Amniotic epithelial cell (primary cell): ENCODE measurements at regions not wholly inside any gene's neighbourhood (a gene's known extent, or its start where the extent isn't known, plus 50 kb on each side); places are given as distances from the start of the nearest gene placed in this dataset.

Experiments
- DNase-seq: peaks from one replicate; pipeline ENCODE4 v3.0.0-alpha.2; 2010; ENCODE audit warnings: low read depth

DNA sequence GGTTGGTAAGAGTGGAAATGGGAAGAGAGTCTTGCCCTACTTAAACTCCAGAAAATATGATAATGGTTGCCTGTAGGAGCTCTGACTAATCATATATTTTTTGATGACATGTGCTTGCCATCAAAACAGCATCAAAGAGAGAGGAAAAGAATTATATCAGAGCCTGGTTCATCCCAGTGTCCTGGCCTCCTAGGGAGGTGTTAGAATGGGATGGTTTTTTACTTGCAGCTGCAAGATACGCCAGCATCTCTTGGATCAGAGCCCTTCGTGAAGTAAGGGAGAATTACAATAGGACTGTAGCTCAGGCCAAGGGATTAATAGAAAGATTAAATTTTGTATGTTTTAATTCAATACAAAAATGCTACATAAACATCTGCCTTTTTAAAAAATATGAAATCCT lies 177.6 kb upstream of the HDAC9 start:
- DNase-seq = peak; percentile 5

DNA sequence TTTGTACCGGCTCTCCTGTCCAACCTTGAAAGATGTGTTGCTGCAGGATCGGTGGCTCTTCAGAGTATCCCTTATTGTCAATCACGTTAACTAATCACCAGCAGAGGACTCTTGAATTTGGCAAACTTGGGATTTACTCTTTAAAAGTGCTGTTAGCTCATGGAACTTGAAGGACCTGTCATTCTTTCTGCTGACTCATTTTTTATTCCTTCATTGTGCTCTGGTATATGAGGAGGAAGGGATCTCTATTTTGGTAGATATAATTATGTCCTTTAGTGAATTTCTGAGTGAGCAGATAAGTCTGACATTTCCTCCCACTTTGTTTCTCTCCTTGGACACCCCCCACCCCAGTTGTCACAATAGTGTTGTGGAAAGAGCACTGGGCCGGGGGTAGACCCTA lies 175.1 kb upstream of the HDAC9 start:
- DNase-seq = no peak

DNA sequence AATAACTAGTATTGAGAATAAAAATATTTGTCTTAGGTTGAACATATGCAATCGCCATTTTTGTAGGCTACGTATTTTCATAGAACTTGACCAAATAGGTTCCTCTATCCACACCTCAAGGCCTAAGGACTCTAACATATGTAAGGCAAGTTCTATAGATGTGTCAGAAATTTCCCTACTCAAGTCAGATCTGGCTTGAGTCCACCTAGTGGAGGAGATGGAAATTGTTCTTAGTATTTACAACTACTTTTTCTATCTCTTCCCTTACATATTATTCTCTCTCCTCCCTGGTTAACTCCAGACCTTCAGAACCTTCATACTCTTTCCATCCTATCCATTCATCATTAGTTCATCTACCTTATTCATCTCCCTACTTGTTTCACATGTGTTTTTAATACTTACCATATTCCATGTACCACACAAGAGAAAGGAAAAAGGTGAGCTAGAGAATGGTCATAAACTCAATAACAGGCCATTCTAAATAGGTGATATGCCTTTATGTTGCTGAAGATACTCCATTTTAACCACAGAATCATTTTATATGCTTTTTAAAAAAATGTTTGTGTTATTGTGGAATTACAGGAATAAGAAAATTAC lies 174.5 kb upstream of the HDAC9 start:
- peak; percentile 60 for DNase-seq

DNA sequence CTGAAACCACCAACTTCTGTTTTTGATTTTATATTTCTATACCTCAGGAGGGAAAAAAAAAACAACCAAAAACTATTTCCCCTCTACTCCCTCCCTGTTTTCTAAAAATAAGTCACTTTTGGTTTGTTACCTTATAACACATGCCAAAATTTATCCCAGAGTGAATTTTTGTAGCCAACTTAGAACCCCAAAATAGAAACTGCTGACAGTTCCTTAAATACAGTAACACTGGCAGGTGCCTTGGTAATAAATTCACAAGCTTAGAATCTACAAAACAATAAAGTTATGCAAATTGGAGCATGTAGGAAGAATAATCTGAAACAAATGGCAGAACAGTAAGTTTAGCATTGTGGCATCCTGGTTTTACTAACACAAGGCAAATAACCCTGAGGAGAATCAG lies 165.0 kb upstream of the HDAC9 start:
- DNase-seq = no peak

DNA sequence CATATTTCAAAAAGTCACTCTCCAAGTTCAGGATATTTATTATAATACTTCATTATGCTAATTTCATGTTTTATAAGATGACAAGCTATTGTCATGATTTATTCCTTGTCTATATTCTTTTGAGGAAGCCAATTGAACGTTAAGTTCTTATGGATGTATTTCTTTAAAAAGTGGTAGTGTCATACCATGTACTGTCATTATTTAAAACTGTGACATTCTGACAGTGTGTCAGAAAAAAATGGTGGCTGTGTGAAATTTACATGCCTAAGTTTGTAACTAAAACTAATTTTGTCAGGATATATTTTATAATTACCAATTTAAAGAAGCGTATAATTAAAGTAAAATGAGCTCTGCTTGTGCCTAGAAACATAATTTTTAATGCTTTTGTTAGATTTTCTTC lies 158.9 kb upstream of the HDAC9 start:
- DNase-seq = no peak

DNA sequence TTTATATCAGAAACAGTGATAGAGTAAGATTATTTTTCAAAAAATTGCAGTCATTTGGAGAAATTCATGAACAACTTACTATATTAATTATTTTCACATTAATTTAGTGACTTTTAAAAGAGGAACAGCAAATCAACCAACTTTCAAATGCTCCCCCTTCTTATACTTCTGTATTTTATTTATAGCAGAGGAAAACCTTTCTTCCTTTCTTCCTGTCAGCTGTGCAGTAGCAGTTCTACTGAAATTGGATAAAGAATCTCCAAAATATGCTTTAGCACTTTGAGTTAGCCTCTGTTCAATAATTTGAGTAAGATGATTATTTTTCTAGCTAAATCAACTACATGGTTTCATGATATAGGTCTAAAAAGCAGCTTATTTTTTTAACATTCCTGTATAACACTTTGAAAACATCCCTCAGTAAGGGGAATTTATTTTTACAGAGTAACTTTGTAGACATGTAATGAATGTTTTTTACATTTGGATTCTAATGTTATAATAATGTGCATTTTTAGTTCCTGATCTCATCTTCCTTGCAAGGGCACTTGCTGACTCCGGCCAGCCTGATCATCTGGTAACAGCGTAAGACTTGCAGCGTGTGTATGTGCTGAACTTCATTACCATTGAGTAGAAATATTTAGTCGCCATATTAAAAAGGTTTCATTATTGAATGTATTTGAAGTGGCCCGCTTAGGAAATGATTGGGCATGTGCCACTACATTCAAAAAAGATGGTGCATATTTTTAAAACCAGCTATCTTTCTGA lies 158.3 kb upstream of the HDAC9 start:
- no peak for DNase-seq

DNA sequence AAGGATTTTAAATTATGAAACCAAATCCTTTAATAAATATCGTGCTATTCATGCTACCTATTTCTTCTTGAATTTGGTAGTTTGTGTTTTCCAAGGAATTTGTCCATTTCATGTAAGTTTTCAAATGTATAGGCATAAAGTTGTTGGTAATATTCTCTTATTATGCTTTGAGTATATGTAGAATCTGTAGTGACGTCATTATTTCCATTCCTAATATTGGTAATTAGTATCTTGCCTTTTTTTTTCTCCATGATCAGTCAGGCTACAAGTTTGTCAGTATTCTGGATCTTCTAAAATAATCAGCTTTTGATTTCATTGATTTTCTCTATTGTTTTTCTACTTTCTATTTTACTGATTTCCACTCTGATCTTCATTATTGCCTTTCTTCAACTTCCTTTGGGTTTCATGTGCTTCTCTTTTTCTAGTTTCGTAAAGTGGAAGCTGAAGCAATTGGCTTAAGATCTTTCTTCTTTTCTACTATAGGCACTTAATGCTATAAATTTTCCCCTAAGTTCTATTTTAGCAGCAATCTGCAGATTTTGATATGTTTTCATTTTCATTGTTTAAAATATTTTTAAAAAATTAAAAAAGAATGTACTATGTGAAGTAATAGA lies 156.5 kb upstream of the HDAC9 start:
- DNase-seq = no peak

DNA sequence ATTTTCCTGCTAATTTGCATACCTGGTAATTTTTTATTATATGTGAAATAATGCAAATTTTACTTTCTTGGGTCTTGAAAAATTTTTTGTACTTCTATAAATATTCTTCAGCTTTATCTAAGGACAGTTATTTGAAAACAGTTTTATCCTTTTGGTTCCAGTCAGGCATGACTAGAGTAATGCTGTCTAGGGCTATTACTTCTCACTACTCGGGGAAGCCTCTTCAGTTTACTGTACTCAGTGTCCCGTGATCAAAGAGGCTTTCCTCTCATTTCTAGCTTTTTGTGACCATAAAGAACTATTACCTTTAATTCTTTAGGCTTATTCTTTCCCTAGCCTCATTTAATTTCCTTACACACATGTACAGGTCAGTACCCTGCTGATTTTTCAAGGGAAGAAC lies 153.8 kb upstream of the HDAC9 start:
- DNase-seq = no peak

DNA sequence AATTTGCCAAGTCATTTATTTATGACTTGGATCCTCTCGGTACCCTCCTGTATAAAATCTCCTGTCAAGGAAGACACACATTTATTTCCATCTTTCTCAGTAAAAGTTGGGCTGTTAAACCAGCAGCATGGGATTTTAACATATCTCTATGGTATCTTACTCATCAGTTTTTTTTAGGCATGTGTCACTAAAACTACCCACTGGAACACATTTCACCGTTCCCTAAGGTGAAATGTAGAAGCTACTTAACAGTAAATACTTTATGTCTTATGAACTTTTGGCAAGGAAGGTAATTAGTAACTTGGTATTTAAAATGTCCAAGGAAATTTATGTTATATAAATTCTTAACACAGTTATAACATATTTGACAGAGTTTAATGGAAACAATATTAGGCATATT lies 152.5 kb upstream of the HDAC9 start:
- no peak for DNase-seq

DNA sequence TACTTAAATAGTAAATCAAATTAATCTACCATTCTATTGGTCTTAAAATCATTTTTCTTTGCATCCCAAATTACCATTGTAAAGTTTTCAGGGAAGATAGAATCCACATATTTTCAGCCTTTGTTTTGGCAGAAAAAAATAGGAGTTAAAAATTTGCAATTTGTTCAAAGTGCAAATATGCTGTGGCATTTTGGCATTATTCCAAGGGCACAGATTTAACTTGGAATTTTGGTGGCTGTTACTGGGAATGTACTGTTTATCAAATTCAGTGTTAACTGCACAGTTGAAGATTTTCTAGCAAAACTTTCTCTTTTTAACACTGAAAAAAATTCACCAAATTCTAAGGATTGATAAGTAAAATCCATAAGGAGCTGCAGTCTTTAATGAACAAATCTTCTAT lies 151.0 kb upstream of the HDAC9 start:
- DNase-seq = no peak

DNA sequence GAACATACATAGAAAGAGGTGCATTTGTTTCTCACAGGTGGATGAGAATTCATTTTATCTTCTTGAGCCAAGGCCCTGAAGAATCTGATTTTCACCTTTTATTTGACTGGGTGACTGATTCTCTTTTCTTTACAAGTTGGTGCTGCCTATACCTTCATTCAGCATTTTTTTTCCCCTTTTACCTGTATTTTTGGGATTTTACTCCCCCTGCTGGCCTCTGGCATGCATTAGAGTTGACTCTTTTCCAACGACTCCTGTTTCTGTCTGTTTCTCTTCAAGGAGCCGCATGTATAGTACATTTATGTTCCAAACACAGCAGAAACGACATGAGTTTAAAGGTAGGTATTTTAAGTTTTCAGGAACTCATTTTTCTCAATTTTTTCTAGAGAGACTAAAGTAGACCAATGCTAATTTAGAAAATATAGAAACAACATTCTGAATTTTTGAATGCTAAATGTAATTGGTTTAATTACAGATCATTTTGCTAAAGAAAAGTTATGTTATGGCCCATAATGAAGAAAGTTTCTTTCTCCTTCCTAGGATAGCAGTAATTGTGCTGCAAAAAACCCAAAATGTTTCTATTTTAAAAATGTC lies 149.8 kb upstream of the HDAC9 start:
- peak; percentile 47 for DNase-seq

DNA sequence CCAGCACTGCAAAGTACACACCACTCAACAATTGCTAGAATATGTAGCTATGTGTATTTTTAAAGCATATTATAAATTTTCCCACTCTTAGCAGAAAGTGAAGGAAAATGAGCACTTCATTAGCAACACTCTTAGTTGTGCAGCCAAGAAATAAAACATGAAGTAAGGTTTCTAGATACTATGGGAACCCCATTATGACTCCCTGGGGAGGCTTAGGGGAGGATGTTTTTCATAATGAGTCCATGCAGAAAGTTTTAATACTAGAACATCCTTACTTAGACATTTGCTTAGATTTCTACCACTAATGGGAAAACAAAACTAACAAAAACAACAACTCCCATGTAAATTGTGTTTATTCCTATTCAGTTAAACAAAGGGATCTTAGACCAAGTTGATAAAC lies 148.4 kb upstream of the HDAC9 start:
- DNase-seq = no peak

DNA sequence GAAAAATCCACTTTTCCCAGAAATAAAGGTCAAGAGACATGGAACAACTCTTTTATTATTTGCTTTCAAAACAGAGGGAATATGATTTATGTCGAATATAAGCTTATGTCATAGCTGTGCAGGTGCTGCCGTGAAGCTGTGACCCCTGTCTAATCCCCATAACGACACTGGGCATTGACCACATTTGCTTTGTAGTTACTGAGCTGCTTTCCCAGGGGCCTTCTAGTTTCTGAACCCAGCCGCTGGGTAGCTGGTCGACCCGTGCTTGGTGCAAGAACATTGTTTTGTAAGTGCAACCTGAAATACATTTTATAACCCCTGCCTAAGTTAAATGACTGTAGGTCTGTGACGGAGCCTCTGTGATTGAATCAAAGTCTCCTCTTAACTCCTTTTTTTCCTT lies 144.9 kb upstream of the HDAC9 start:
- DNase-seq = no peak

DNA sequence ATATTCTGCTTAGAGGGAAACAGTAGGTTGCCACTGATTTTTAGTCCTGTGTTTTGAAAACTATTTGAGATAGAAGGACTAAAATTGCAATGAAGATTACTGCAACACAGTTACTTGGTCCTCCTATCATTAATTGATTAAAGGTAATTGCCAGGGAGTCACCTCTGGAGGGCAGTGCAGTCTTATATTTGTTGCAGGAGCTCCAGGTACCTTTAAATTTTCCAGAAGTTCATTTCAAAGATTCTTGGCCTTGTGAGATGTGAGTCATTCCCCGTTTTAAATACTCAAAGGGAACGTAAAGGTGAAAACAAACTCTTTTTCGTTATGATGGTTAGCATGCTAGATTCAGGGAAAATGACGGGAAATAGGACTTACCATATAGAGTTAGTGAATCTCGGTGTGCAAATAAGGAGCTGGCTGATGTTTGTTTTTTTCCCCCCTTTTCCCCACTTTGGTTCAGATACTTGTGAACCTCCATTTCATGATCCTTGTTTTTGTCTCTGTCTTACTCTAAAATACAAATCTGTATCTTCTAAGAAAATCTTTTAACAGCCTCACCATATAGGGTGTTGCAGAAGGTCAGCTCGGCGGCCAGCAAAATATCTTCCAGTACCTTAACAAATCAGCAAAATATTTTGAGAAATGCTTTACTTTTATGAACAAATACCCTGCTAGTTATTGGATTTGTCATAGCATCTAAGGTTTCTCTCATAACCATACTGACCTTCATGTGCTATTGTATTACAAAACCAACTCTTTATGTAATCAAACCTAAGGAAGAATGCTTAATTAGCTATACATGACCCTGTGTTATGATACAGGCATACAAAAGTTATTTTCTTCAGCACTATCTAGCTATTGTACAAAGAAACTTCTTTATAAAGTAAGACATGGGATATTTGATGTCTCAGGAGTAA lies 143.0 kb upstream of the HDAC9 start:
- peak; percentile 66 for DNase-seq

DNA sequence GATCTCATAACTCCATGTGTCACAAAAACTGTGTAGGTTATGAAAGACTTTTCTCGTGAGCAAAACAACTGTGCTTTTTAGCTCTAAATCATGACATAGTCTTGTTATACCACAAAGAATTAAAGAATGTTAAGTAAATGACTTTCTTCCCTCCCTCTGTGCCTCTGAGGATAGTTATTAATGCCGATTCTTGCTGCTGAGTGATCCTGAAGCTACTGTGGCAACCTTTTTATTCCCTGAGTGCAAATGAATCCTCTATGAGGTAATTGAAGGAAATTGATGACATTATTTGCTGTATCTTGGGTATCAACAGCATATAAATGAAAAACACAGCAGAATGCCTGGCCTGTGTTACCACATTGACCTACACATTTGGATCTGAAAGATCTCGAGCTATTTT lies 142.2 kb upstream of the HDAC9 start:
- no peak for DNase-seq

DNA sequence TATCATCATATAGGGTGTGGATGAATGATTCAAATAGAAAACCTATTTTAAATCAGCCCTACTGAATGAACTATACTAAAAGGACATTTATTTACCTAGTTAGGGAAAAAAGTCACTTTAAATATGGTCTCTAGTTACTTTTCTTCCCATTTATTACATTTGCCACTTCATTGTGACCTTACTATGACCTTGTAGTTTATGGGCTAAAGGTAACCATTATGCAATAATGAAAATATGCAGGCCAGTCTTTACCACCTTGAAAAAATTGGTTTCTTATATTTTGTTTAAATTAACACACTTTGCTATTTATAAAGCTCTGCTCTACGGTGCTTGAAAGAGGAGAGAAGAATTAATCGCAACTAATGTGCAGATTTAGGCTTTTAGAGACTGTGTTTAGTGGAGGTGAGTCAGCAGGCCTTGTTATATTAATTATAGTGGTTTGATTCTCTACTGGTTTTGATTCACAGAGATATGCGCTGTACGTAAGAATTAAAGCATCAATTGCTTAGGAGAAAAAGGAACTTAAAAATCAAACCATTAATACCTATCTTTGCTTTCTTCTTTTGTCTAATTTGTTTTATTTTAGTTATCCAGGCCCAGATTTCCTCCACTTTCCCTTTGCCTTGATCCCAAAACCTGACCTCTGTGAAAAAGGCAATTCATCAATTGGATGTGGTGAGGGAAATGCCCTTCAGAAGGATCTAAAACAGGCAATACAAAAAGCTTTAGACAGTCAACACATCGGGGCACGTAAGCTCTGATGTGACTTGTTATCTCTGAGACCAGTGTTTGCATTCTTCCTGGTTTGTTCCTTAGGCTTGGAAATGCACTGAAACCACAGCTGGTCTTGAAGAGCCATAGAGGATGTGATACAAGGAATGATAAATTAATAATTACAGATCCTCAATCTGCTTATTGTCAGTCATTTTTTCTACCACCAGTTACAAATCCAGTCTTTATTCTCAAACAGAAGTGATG lies 141.2 kb upstream of the HDAC9 start:
- peak; percentile 62 for DNase-seq

DNA sequence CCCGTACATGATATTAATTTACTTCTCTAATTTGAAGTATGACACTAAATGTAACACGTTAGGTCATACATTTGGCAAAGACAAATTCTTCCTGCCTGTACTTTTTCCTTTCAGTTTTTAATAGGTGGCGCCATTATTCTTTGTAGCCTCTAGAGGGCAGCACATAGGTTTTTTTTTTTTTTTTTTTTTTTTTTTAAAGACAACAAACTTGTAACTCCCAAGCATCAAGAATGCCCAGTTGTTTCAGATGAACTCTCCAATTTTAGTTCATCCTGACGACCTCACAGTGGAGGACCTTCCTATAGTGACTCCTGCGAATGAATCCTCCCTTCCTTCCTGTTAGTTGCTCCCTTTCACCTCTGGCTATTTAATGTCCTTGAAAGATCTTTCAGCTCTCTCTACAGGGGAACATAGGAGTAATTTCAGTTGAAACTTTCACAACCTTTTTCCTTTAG lies 139.3 kb upstream of the HDAC9 start:
- peak; percentile 27 for DNase-seq

DNA sequence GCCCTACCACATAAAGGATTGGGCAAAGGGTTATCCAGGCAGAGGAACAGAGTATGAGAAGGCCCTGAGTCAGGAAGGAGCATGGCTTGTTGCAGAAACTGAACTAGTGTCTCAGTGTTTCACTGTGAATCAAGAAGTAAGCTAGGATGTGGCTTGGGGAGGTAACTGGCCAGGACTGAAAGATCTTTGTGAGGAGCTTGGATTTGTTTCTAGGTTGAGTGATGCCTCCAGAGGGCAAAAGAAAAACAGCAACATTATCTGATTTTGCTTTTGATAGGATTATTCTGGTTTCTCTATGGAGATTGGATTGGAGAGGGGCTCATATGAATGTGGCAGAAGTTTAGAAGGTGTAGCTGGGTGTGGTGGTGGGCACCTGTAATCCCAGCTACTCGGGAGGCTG lies 137.9 kb upstream of the HDAC9 start:
- peak; percentile 5 for DNase-seq

DNA sequence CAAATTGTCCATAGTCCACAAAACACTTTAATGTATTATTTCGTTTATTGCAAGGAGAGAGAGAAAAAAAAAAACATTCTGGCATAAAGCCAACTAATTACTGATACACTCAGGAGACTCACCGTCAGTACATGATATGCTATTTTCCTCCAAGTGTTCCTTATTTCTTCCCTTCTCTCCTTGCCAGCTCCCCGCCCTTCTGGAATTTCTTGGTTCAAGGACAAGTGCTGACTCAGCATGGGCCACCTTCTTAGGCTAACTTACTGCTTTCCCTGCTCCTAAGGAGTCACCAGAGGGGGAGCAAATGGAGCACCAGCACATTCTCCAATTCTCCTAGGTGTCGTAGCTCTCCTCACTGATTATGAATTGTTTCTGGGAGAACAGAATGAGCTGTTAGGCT lies 133.8 kb upstream of the HDAC9 start:
- peak; percentile 10 for DNase-seq

DNA sequence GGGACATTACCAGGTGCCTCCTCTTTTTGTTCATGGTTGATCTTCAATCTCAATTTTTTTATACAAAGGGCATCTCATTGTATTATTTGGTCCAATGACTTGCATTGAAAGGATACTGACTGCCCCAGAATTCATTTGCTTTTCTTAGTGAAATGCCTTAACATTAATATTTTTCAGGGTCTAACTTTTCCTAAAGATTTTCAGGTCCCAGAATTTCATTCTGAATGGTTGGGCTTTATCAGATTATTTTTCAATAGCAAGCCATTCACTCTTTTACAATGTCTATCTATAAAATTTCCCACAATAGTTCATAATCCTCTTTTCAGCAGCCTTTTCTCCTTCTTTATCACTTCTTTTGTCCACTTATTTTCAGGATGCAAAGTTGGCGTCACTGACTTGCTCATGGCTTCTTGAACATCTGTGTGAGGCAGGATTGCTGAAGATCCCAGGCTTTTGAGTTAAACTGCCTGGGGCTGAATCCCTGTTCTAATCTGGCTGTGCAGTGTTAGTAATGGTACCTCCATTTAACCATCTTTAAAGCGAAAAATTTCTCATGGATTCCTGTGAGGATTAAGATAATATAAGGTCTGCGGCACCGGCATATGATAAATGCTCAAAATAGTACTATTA lies 131.7 kb upstream of the HDAC9 start:
- DNase-seq = no peak
